Epidermal melanocyte (primary cell): ENCODE measurements at regions not wholly inside any gene's neighbourhood (a gene's known extent, or its start where the extent isn't known, plus 50 kb on each side); places are given as distances from the start of the nearest gene placed in this dataset.
"Not testable (repeated sequence)": the region's sequence is repeated elsewhere in the genome, so short reads cannot be mapped to it uniquely, and the experiment has no call there.

Experiments
- DNase-seq: peaks from one replicate; pipeline ENCODE4 v3.0.0; 2011; ENCODE audit warnings: low spot score; ENCODE audit not compliant: insufficient read length

- not testable (repeated sequence) for DNase-seq
These were observed 822.1 kb downstream of the KCNMA1 start for GRCh38 chr10:76815505-76815904.

- DNase-seq: no peak
These were observed 826.2 kb downstream of the KCNMA1 start for GRCh38 chr10:76811430-76811829.

- no peak for DNase-seq
These were observed 849.2 kb downstream of the KCNMA1 start for GRCh38 chr10:76788452-76788811.

- DNase-seq: no peak
These were observed 849.7 kb downstream of the KCNMA1 start for GRCh38 chr10:76787746-76788451.

GRCh38 chr10:76786504-76787072, 851.0 kb downstream of the KCNMA1 start:
- no peak for DNase-seq

- DNase-seq: no peak
These were observed 853.5 kb downstream of the KCNMA1 start for GRCh38 chr10:76784076-76784475.

GRCh38 chr10:76779796-76780301, 857.8 kb downstream of the KCNMA1 start:
- DNase-seq: no peak

GRCh38 chr10:76778914-76779795, 858.5 kb downstream of the KCNMA1 start:
- DNase-seq: no peak

- DNase-seq: no peak
These were observed 862.5 kb downstream of the KCNMA1 start for GRCh38 chr10:76774987-76775603.

GRCh38 chr10:76769582-76769981, 868.0 kb downstream of the KCNMA1 start:
- no peak for DNase-seq

- no peak for DNase-seq
These were observed 868.4 kb downstream of the KCNMA1 start for GRCh38 chr10:76769161-76769560.

- no peak for DNase-seq
These were observed 870.9 kb downstream of the KCNMA1 start for GRCh38 chr10:76766682-76767081.

GRCh38 chr10:76764921-76765320, 872.7 kb downstream of the KCNMA1 start:
- not testable (repeated sequence) for DNase-seq

GRCh38 chr10:76764177-76764576, 873.4 kb downstream of the KCNMA1 start:
- DNase-seq: no peak

GRCh38 chr10:76763376-76763775, 874.2 kb downstream of the KCNMA1 start:
- DNase-seq: no peak

GRCh38 chr10:76759681-76760080, 877.9 kb downstream of the KCNMA1 start:
- no peak for DNase-seq

- no peak for DNase-seq
These were observed 894.4 kb downstream of the KCNMA1 start for GRCh38 chr10:76743169-76743568.

- DNase-seq: no peak
These were observed 897.1 kb downstream of the KCNMA1 start for GRCh38 chr10:76740514-76740913.

GRCh38 chr10:76738991-76739390, 898.6 kb downstream of the KCNMA1 start:
- no peak for DNase-seq

- DNase-seq: no peak
These were observed 900.6 kb downstream of the KCNMA1 start for GRCh38 chr10:76736815-76737618.

GRCh38 chr10:76736392-76736791, 901.2 kb downstream of the KCNMA1 start:
- no peak for DNase-seq
